HG02938 (cell line): ENCODE measurements at regions not wholly inside any gene's neighbourhood (a gene's known extent, or its start where the extent isn't known, plus 50 kb on each side); places are given as distances from the start of the nearest gene placed in this dataset.

Experiments
- ATAC-seq: cut with Tn5 transposase; IDR thresholded peaks from one replicate; pipeline ENCODE4 v1.9.1; 2021; ENCODE audit warnings: mild to moderate bottlenecking, moderate library complexity; ENCODE audit not compliant: unreplicated experiment

GRCh38 chr4:19014594-19014993 is 993.0 kb upstream of the LCORL start:
- no peak for ATAC-seq

- no peak for ATAC-seq
Measured at GRCh38 chr4:19010761-19011160, 989.2 kb upstream of the LCORL start.

- ATAC-seq: no peak
Measured at GRCh38 chr4:19009881-19010280, 988.3 kb upstream of the LCORL start.

- no peak for ATAC-seq
Measured at GRCh38 chr4:19005211-19005610, 983.7 kb upstream of the LCORL start.

- ATAC-seq: no peak
Measured at GRCh38 chr4:19002170-19002569, 980.6 kb upstream of the LCORL start.

GRCh38 chr4:18999595-18999994 is 978.0 kb upstream of the LCORL start:
- no peak for ATAC-seq

GRCh38 chr4:18981234-18981615 is 959.7 kb upstream of the LCORL start:
- ATAC-seq: no peak

GRCh38 chr4:18980516-18981233 is 959.1 kb upstream of the LCORL start:
- no peak for ATAC-seq

- no peak for ATAC-seq
Measured at GRCh38 chr4:18976884-18977283, 955.3 kb upstream of the LCORL start.

GRCh38 chr4:18975916-18976808 is 954.6 kb upstream of the LCORL start:
- ATAC-seq: no peak

- no peak for ATAC-seq
Measured at GRCh38 chr4:18973296-18973695, 951.7 kb upstream of the LCORL start.

- ATAC-seq: no peak
Measured at GRCh38 chr4:18961879-18962278, 940.3 kb upstream of the LCORL start.

- ATAC-seq: no peak
Measured at GRCh38 chr4:18961266-18961665, 939.7 kb upstream of the LCORL start.

GRCh38 chr4:18957716-18958115 is 936.2 kb upstream of the LCORL start:
- no peak for ATAC-seq

- ATAC-seq: no peak
Measured at GRCh38 chr4:18954538-18954937, 933.0 kb upstream of the LCORL start.

GRCh38 chr4:18953613-18954012 is 932.1 kb upstream of the LCORL start:
- no peak for ATAC-seq

- no peak for ATAC-seq
Measured at GRCh38 chr4:18945464-18945863, 923.9 kb upstream of the LCORL start.

- ATAC-seq: no peak
Measured at GRCh38 chr4:18942874-18943273, 921.3 kb upstream of the LCORL start.

GRCh38 chr4:18938343-18939099 is 917.0 kb upstream of the LCORL start:
- ATAC-seq: no peak

GRCh38 chr4:18937746-18938145 is 916.2 kb upstream of the LCORL start:
- no peak for ATAC-seq

- no peak for ATAC-seq
Measured at GRCh38 chr4:18937080-18937479, 915.5 kb upstream of the LCORL start.
